ENCODE measurements at regions not wholly inside any gene's neighbourhood (a gene's known extent, or its start where the extent isn't known, plus 50 kb on each side); places are given as distances from the start of the nearest gene placed in this dataset.

DNA sequence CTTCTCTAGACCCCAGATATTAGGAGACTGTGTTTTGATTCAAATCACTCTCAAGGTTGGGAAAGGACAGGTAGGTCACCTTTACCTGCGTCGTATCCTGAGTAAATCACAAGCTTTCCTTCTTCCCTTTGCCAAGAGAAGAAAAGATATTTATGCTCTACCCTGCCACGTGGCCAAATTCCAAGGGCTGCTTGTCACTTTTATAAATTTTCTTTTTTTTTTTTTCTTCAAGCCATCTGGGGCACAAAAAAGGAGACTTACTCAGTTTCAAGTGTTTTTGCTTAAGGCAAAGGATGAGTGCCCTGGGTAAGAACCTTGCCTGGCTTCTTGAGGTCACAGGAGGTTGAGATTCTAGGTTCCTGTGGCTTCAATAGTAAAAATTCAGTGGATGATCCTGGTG lies 285.1 kb downstream of the TMEM114 start:
- H3K27me3 ChIP-seq (replicated peaks; ENCODE audit: insufficient read depth) = no peaks in the 10 kb centered on the region
- H3K9me3 ChIP-seq = no peaks in the 10 kb centered on the region
- intact Hi-C loops (cut with DNase I) = no loop called here
- TF ChIP-seq, protein P1, sequence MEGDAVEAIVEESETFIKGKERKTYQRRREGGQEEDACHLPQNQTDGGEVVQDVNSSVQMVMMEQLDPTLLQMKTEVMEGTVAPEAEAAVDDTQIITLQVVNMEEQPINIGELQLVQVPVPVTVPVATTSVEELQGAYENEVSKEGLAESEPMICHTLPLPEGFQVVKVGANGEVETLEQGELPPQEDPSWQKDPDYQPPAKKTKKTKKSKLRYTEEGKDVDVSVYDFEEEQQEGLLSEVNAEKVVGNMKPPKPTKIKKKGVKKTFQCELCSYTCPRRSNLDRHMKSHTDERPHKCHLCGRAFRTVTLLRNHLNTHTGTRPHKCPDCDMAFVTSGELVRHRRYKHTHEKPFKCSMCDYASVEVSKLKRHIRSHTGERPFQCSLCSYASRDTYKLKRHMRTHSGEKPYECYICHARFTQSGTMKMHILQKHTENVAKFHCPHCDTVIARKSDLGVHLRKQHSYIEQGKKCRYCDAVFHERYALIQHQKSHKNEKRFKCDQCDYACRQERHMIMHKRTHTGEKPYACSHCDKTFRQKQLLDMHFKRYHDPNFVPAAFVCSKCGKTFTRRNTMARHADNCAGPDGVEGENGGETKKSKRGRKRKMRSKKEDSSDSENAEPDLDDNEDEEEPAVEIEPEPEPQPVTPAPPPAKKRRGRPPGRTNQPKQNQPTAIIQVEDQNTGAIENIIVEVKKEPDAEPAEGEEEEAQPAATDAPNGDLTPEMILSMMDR (IDR thresholded peaks at IDR 0.05) = no peak
- TF ChIP-seq POLR2AphosphoS5 (IDR thresholded peaks at IDR 0.05) (no peak), POLR2A (IDR thresholded peaks at IDR 0.05) (no peak)
- H3K27ac ChIP-seq = no peak overlapping the region
- no peak overlapping the region for H3K4me3 ChIP-seq
- WGBS = 81% methylated on average over 3 of the region's 3 CpGs
- DNase-seq (ENCODE audit: low spot score) = no peak
- H3K36me3 ChIP-seq = no peaks in the 10 kb centered on the region
- H3K4me1 ChIP-seq (replicated peaks) = no peaks in the 10 kb centered on the region

DNA sequence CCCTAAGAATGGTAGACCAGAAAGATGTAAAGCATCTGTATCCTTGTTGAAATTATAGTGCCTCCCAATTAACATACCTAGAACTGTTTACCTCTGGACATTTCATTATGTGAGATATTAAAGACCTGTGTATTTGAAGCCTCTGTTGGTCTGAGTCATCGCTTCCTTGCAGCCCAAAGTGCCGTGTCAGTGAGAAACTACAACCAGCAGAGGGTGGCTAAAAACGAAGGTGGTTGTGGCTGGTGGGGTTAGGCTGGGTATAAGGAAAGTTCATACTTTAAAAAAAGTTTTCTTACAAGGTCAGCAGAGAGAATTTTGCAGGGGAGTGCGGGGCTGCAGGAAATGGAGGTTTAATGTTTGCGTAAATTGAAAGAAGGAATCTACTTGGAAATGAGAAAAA lies 290.7 kb downstream of the TMEM114 start:
- TF ChIP-seq, protein P1 (IDR thresholded peaks at IDR 0.05) = no peak
- TF ChIP-seq POLR2AphosphoS5 (IDR thresholded peaks at IDR 0.05) = no peak
- H3K9me3 ChIP-seq = no peaks in the 10 kb centered on the region
- no peak overlapping the region for H3K4me3 ChIP-seq
- no peaks in the 10 kb centered on the region for H3K4me1 ChIP-seq (replicated peaks)
- no peak for DNase-seq (ENCODE audit: low spot score)
- no peak overlapping the region for H3K27ac ChIP-seq
- H3K27me3 ChIP-seq (replicated peaks; ENCODE audit: insufficient read depth) = no peaks in the 10 kb centered on the region
- intact Hi-C loops (cut with DNase I) = no loop called here
- H3K36me3 ChIP-seq = no peaks in the 10 kb centered on the region
- 83% methylated on average over 5 of the region's 5 CpGs for WGBS

DNA sequence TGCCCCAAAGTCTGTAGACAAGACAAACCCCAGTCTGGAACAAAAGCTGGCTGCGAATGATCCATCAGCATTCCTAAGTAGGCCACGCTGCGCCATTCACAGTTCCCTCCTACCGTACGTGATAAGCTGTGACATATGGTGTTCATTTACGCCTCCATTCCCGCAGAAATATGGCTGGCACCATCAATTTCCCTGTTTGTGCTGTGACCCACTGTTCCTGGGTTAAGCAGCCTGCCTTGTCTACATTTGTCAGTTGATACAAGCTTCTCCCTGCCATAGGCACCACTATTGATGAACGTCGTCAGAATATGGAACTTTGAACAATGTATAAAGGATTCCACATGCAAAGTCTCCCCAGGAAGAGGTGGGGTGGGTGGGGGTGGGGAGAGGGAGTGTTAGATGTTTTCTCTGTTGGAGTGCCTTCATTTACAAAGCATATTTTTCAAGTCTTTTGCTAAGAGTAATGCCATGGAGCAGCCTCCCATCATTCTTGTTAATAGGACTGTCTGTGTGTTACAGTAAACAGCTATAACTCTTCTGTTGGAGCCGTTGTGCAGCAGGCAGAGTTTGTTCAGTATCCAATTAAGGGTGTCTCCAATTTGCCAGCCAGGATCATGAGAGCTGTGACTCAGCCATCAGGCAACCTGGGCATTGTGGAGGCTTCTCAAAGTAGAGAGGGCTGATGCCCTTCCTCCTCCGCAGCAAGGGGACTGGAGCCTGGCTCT lies 294.6 kb downstream of the TMEM114 start:
- H3K27ac ChIP-seq = no peak overlapping the region
- TF ChIP-seq, protein P1 (IDR thresholded peaks at IDR 0.05) = no peak
- TF ChIP-seq POLR2A (IDR thresholded peaks at IDR 0.05) = no peak
- no peak for TF ChIP-seq POLR2AphosphoS5 (IDR thresholded peaks at IDR 0.05)
- H3K4me3 ChIP-seq = no peak overlapping the region
- intact Hi-C loops (cut with DNase I) = no loop called here
- H3K27me3 ChIP-seq (replicated peaks; ENCODE audit: insufficient read depth) = no peaks in the 10 kb centered on the region
- no peaks in the 10 kb centered on the region for H3K36me3 ChIP-seq
- H3K4me1 ChIP-seq (replicated peaks) = no peaks in the 10 kb centered on the region
- H3K9me3 ChIP-seq = no peaks in the 10 kb centered on the region
- DNase-seq (ENCODE audit: low spot score) = no peak
- WGBS = 72% methylated on average over 11 of the region's 11 CpGs

DNA sequence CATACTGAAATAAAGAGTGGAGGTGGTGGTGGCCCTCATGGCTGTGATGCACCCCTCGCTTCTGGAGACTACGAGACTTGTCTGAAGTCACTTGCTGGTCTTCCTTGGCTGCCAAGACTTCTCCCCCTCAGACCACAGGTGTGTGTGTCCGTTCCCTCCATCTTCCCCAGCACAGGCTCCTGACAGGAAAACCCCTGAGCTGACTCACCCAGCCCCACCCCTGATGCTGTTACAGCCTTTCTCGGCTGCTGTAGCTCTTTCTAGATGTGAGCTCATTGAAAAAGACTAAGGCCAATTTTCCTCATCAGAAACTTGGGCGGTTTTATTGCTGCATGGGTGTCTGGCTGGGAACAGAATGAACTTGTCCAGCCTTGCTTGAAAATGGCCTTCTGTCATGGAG lies 296.9 kb downstream of the TMEM114 start:
- WGBS = 69% methylated on average over 5 of the region's 5 CpGs
- TF ChIP-seq POLR2A (IDR thresholded peaks at IDR 0.05) = no peak
- TF ChIP-seq, protein P1 (IDR thresholded peaks at IDR 0.05) = no peak
- TF ChIP-seq POLR2AphosphoS5 (IDR thresholded peaks at IDR 0.05) = no peak
- intact Hi-C loops (cut with DNase I) = no loop called here

DNA sequence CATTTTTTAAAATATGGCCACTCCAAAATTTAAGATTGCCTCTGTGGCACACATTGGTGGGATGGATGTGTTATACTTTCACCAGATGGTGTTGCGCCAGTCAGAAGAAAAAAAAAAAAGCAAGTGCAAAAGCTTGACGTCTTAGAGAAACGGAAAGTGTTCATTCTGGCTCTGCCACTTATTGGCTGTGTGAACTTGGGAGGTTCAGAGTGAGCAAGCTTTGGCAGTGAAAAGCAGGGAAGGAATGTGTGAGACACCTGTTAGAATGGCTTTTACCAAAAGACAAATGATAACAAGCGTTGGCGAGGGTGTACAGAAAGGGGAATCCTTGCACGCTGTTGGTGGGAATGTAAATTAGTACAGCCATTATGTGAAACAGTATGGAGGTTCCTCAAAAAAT lies 298.0 kb downstream of the TMEM114 start:
- H3K4me1 ChIP-seq (replicated peaks) = no peaks in the 10 kb centered on the region
- no peak overlapping the region for H3K27ac ChIP-seq
- TF ChIP-seq POLR2AphosphoS5 (IDR thresholded peaks at IDR 0.05) (no peak), POLR2A (IDR thresholded peaks at IDR 0.05) (no peak)
- TF ChIP-seq, protein P1 (IDR thresholded peaks at IDR 0.05) = no peak
- no peaks in the 10 kb centered on the region for H3K9me3 ChIP-seq
- H3K27me3 ChIP-seq (replicated peaks; ENCODE audit: insufficient read depth) = no peaks in the 10 kb centered on the region
- H3K36me3 ChIP-seq = no peaks in the 10 kb centered on the region
- intact Hi-C loops (cut with DNase I) = no loop called here
- no peak overlapping the region for H3K4me3 ChIP-seq
- no peak for DNase-seq (ENCODE audit: low spot score)
- WGBS = 93% methylated on average over 6 of the region's 6 CpGs

More for the DNA sequence above, 296.9 kb downstream of the TMEM114 start:
- no peaks in the 10 kb centered on the region for H3K9me3 ChIP-seq
- no peak overlapping the region for H3K27ac ChIP-seq
- no peak overlapping the region for H3K4me3 ChIP-seq
- H3K27me3 ChIP-seq (replicated peaks; ENCODE audit: insufficient read depth) = no peaks in the 10 kb centered on the region
- no peaks in the 10 kb centered on the region for H3K4me1 ChIP-seq (replicated peaks)
- no peaks in the 10 kb centered on the region for H3K36me3 ChIP-seq
- no peak for DNase-seq (ENCODE audit: low spot score)
